GM18867 (cell line): ENCODE measurements at regions not wholly inside any gene's neighbourhood (a gene's known extent, or its start where the extent isn't known, plus 50 kb on each side); places are given as distances from the start of the nearest gene placed in this dataset.
A peak's percentile ranks its signal among the peaks of the same experiment; 100 is the strongest.

Source experiments
- ATAC-seq: cut with Tn5 transposase; IDR thresholded peaks from one replicate; pipeline ENCODE4 v1.9.1; 2021; ENCODE audit warnings: mild to moderate bottlenecking, moderate library complexity; ENCODE audit not compliant: unreplicated experiment

GRCh38 chr1:192943108-192943507 lies 116.1 kb downstream of the UCHL5 start:
- no peak for ATAC-seq

GRCh38 chr1:192943522-192943921 lies 115.6 kb downstream of the UCHL5 start:
- ATAC-seq = no peak

GRCh38 chr1:192945390-192946130 lies 113.6 kb downstream of the UCHL5 start:
- ATAC-seq = no peak

GRCh38 chr1:192949783-192950182 lies 109.4 kb downstream of the UCHL5 start:
- no peak for ATAC-seq

GRCh38 chr1:192950926-192951325 lies 108.2 kb downstream of the UCHL5 start:
- ATAC-seq = no peak

GRCh38 chr1:192951691-192952460 lies 107.3 kb downstream of the UCHL5 start:
- peak; percentile 99 for ATAC-seq

GRCh38 chr1:192952646-192953045 lies 106.5 kb downstream of the UCHL5 start:
- ATAC-seq = no peak

GRCh38 chr1:192954705-192955265 lies 104.4 kb downstream of the UCHL5 start:
- ATAC-seq = no peak

- ATAC-seq = no peak
Measured at GRCh38 chr1:192958350-192958749, 100.8 kb downstream of the UCHL5 start.

- ATAC-seq = no peak
Measured at GRCh38 chr1:192958871-192959270, 100.3 kb downstream of the UCHL5 start.

- peak; percentile 56 for ATAC-seq
Measured at GRCh38 chr1:192959657-192960186, 99.4 kb downstream of the UCHL5 start.
